Stomach (tissue), 8 donors: ENCODE measurements at regions not wholly inside any gene's neighbourhood (a gene's known extent, or its start where the extent isn't known, plus 50 kb on each side); places are given as distances from the start of the nearest gene placed in this dataset.

ENCODE experiments used
- DNase-seq, 2 donors: peaks; one replicate each; pipeline versions ENCODE4 v3.0.0 to v3.0.0-alpha.2; 2013 to 2019
- H3K27ac ChIP-seq, 5 donors: fragments of 200-600 bp in 4 of 5; sonication (generic) in 4 of 5; one replicate each; pipeline ENCODE4 v1.5.1; 2013 to 2019; ENCODE audit warnings: mild to moderate bottlenecking in 1 of 5, moderate library complexity in 1 of 5
- H3K27me3 ChIP-seq, 3 donors: fragments of 200-600 bp; sonication (generic); one replicate each; pipeline ENCODE4 v1.5.1; 2017 to 2019; ENCODE audit warnings: mixed run types in 1 of 3
- H3K36me3 ChIP-seq, 4 donors: fragments of 200-600 bp; sonication (generic); 1 replicate in 3 of 4; 2 replicates in 1 of 4; pipeline ENCODE4 v1.5.1; 2016 to 2019
- H3K4me1 ChIP-seq, 4 donors: fragments of 200-600 bp; sonication (generic); one replicate each; pipeline ENCODE4 v1.5.1; 2016 to 2019
- H3K4me3 ChIP-seq, 4 donors: fragments of 200-600 bp; sonication (generic) in 3 of 4; one replicate each; pipeline ENCODE4 v1.5.1; 2016 to 2019; ENCODE audit warnings: mild to moderate bottlenecking in 1 of 4
- H3K9me3 ChIP-seq, 4 donors: fragments of 200-600 bp; sonication (generic); one replicate each; pipeline ENCODE4 v1.5.1; 2016 to 2019
- EP300 ChIP-seq: sonication (generic); formaldehyde crosslinking; IDR thresholded peaks from one replicate; pipeline ENCODE4 v1.6.1; 2017; ENCODE audit warnings: antibody characterized with exemption
- POLR2A ChIP-seq, 4 donors: fragments of 450-650 bp; IDR thresholded peaks; one replicate each; pipeline ENCODE4 v1.6.1; 2016; ENCODE audit warnings: antibody characterized with exemption in 4 of 4, control low read depth in 2 of 4, mild to moderate bottlenecking in 1 of 4, moderate library complexity in 1 of 4
- POLR2AphosphoS5 ChIP-seq, 3 donors: sonication (generic); formaldehyde crosslinking; IDR thresholded peaks; one replicate each; pipeline ENCODE4 v1.6.1; 2016; ENCODE audit warnings: antibody characterized with exemption in 3 of 3
- WGBS, 5 donors: extraction: QIAGEN DNeasy Blood & Tissue Kit in 3 of 5; methylation state at CpG; one replicate each; pipeline versions ENCODE4 v1.1.5 to v1.1.7; 2013 to 2018; 5-methylcytosine and 5-hydroxymethylcytosine counted together
- intact Hi-C: fragments of 100-400 bp; cut with DNase I; formaldehyde crosslinking; loops from one replicate; pipeline ENCODE4 v1.15.1; 2023; ENCODE audit warnings: low total_unique reads
- TF ChIP-seq, protein P1 (sequence below), 7 experiments: fragments of 450-650 bp in 4 of 7; fragments of 200-600 bp in 3 of 7; sonication (generic) in 3 of 7; IDR thresholded peaks; one replicate each; pipeline ENCODE4 v1.5.1; 2016 to 2019; ENCODE audit warnings: antibody characterized with exemption in 7 of 7, control low read depth in 2 of 7, mild to moderate bottlenecking in 1 of 7
- donor health status: healthy with polysubstance abuse.
- donor health status: Bipolar disorder and iron deficiency.
- donor health status: healthy.

GRCh38 chr6:47156196-47156595, 114.1 kb upstream of the ADGRF1 start:
- Histone ChIP-seq H3K4me3 (no peak overlapping the region), H3K4me1 (peaks cover 0 to 18% (median 0%) of the 10 kb centered on the region in 4 donors), H3K27ac (no peak overlapping the region), H3K9me3 (no peaks in the 10 kb centered on the region), H3K36me3 (no peaks in the 10 kb centered on the region), H3K27me3 (no peaks in the 10 kb centered on the region)
- WGBS, 5 donors, result 34 to 55% (median 43%) methylated on average over 4 of the region's 4 CpGs
- intact Hi-C loops, result no loop called here
- TF ChIP-seq POLR2AphosphoS5 (IDR thresholded peaks at IDR 0.05) (no peak), EP300 (no peak), POLR2A (IDR thresholded peaks at IDR 0.05) (no peak)
- TF ChIP-seq, protein P1, sequence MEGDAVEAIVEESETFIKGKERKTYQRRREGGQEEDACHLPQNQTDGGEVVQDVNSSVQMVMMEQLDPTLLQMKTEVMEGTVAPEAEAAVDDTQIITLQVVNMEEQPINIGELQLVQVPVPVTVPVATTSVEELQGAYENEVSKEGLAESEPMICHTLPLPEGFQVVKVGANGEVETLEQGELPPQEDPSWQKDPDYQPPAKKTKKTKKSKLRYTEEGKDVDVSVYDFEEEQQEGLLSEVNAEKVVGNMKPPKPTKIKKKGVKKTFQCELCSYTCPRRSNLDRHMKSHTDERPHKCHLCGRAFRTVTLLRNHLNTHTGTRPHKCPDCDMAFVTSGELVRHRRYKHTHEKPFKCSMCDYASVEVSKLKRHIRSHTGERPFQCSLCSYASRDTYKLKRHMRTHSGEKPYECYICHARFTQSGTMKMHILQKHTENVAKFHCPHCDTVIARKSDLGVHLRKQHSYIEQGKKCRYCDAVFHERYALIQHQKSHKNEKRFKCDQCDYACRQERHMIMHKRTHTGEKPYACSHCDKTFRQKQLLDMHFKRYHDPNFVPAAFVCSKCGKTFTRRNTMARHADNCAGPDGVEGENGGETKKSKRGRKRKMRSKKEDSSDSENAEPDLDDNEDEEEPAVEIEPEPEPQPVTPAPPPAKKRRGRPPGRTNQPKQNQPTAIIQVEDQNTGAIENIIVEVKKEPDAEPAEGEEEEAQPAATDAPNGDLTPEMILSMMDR (IDR thresholded peaks at IDR 0.05), result no peak
- DNase-seq, result no peak

GRCh38 chr6:47153404-47153755, 111.2 kb upstream of the ADGRF1 start:
- H3K36me3 ChIP-seq, result no peaks in the 10 kb centered on the region
- 77 to 91% (median 89%) methylated on average over 3 of the region's 3 CpGs for WGBS, 5 donors
- DNase-seq, result no peak
- TF ChIP-seq POLR2AphosphoS5 (IDR thresholded peaks at IDR 0.05) (no peak), POLR2A (IDR thresholded peaks at IDR 0.05) (no peak), EP300 (no peak)
- TF ChIP-seq, protein P1 (IDR thresholded peaks at IDR 0.05), result no peak
- intact Hi-C loops, result no loop called here
- no peaks in the 10 kb centered on the region for H3K9me3 ChIP-seq
- no peaks in the 10 kb centered on the region for H3K27me3 ChIP-seq
- H3K27ac ChIP-seq, result no peak overlapping the region
- no peak overlapping the region for H3K4me3 ChIP-seq
- peaks cover 0 to 16% (median 4%) of the 10 kb centered on the region in 4 donors for H3K4me1 ChIP-seq

DNA sequence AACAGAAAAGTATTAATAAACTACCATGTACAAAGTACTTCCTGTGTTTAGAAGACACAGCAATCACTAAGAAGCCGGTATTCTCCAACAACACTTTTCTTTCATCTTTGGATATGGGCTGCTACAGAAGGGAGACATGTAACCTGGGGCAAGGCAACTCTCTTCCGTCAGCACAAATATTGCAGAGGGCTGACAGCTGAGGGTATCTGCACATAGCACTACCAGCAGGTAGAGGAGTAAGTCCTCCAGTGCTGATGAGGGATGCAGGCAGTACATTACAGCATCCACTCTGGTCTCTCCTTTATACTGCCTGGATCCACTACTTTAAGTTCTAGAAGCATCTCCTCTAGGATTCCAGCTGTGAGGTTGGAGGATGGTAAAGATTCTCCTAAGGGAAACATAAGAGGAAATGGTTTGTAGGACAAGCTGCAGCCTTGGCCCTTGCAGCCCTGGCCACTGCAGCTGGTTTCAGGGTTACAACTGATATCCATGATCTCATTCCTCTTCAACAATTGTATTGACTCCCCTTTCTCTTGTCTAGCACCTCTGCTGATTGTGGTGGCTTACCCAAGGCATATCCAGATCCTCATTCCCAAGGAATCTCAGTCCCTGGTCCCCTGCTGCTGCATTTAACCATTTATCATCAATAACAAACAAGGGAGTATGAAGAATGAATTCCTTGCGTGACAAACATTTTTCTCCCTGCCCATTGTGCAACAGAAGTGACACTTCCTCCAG, 110.7 kb upstream of the ADGRF1 start:
- WGBS, 5 donors, result 68 to 86% (median 83%) methylated on average over 3 of the region's 3 CpGs
- no peaks in the 10 kb centered on the region for H3K27me3 ChIP-seq
- no peaks in the 10 kb centered on the region for H3K36me3 ChIP-seq
- H3K9me3 ChIP-seq, result no peaks in the 10 kb centered on the region
- H3K4me1 ChIP-seq, result peaks cover 2 to 22% (median 8%) of the 10 kb centered on the region in 4 donors
- H3K27ac ChIP-seq, result no peak overlapping the region
- intact Hi-C loops, result no loop called here
- DNase-seq, result no peak
- no peak for TF ChIP-seq POLR2A (IDR thresholded peaks at IDR 0.05)
- TF ChIP-seq, protein P1 (IDR thresholded peaks at IDR 0.05), result no peak
- no peak for TF ChIP-seq EP300
- TF ChIP-seq POLR2AphosphoS5 (IDR thresholded peaks at IDR 0.05), result no peak
- H3K4me3 ChIP-seq, result no peak overlapping the region

DNA sequence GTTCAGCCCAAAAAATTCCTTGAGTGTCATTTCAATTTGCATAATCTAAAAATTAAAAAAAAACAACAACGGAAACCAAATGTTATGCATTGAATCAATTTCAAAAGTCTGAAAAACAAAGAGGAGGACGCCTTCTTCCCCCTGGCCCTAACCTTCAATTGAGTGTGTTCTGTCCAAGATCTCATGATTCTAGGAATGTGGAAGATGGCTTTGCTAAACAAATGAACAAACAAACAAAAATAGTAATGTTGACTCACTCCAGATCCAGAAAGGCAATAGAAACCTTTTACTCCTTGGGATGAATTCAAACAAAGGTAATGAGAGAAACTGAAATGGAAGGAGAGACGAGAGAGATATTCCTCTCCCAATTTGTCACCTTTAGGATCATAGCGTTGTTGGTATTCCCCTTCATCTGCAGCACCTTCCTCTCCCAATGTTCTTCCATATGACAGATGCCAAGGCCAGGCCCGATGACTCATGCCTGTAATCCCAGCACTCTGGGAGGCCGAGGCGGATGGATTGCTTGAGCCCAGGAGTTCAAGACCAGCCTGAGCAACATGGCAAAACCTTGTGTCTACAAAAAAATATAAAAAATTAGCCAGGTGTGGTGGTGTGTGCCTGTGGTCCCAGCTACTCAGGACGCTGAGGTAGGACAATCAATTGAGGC, 109.2 kb upstream of the ADGRF1 start:
- H3K9me3 ChIP-seq, result no peaks in the 10 kb centered on the region
- no peak overlapping the region for H3K27ac ChIP-seq
- peaks cover 12 to 32% (median 22%) of the 10 kb centered on the region in 4 donors for H3K4me1 ChIP-seq
- DNase-seq, result no peak
- intact Hi-C loops, result no loop called here
- WGBS, 5 donors, result 81 to 90% (median 88%) methylated on average over 8 of the region's 8 CpGs
- H3K36me3 ChIP-seq, result no peaks in the 10 kb centered on the region
- TF ChIP-seq EP300 (no peak), POLR2A (IDR thresholded peaks at IDR 0.05) (no peak), POLR2AphosphoS5 (IDR thresholded peaks at IDR 0.05) (no peak)
- TF ChIP-seq, protein P1 (IDR thresholded peaks at IDR 0.05), result no peak
- H3K4me3 ChIP-seq, result no peak overlapping the region
- H3K27me3 ChIP-seq, result no peaks in the 10 kb centered on the region
